IMR-90 (cell line): ENCODE measurements at regions not wholly inside any gene's neighbourhood (a gene's known extent, or its start where the extent isn't known, plus 50 kb on each side); places are given as distances from the start of the nearest gene placed in this dataset.
A peak's percentile ranks its signal among the peaks of the same experiment; 100 is the strongest.

Experiments used
- ATAC-seq: fragments of 200-7000 bp; cut with Tn5 transposase; 2 replicates; pipeline ENCODE4 v1.9.1; 2020; ENCODE audit warnings: low read depth, mild to moderate bottlenecking, moderate library complexity
- BruUV-seq: library from RNA; stranded (reverse); fragments of 400-500 nt; replicated peaks from 2 replicates; lab custom pipeline; 2021; lab: Mats Ljungman, UMichigan
- CTCF ChIA-PET: fragments of 300-600 bp; formaldehyde crosslinking; extraction: SDS; loops from one replicate; lab custom pipeline; 2021; ENCODE audit warnings: antibody characterized with exemption; lab: Yijun Ruan, JAX
- POLR2A ChIA-PET: fragments of 300-600 bp; sonication (Branson Sonifier 250); formaldehyde crosslinking; loops from one replicate; lab custom pipeline; 2022; ENCODE audit warnings: antibody characterized with exemption; ENCODE audit not compliant: unreplicated experiment; lab: Charles Lee
- DNase-seq: peaks from one replicate; pipeline ENCODE4 v3.0.0; 2013
- H2AFZ ChIP-seq: replicated peaks from 2 replicates; pipeline ENCODE3; 2013; ENCODE audit warnings: low read length, mild to moderate bottlenecking; ENCODE audit not compliant: poor library complexity
- H2AK5ac ChIP-seq: 2 replicates; pipeline ENCODE4 v1.6.1; 2013; ENCODE audit warnings: low read depth, low read length, inconsistent platforms
- H2AK9ac ChIP-seq: replicated peaks from 2 replicates; pipeline ENCODE3; 2013; ENCODE audit warnings: mild to moderate bottlenecking, low read depth, low read length, moderate library complexity; ENCODE audit not compliant: poor library complexity
- H2BK120ac ChIP-seq: 2 replicates; pipeline ENCODE4 v1.6.1; 2013; ENCODE audit warnings: low read depth, low read length, inconsistent platforms
- H2BK15ac ChIP-seq: 3 replicates; pipeline ENCODE4 v1.6.1; 2013; ENCODE audit warnings: low read depth, low read length, inconsistent platforms
- H2BK20ac ChIP-seq: 2 replicates; pipeline ENCODE4 v1.6.1; 2013; ENCODE audit warnings: low read depth, mild to moderate bottlenecking, inconsistent platforms, low read length, moderate library complexity
- H2BK5ac ChIP-seq: 2 replicates; pipeline ENCODE4 v1.6.1; 2013; ENCODE audit warnings: mild to moderate bottlenecking, low read depth, low read length, inconsistent platforms; ENCODE audit not compliant: poor library complexity, severe bottlenecking
- H3K14ac ChIP-seq: replicated peaks from 2 replicates; pipeline ENCODE4 v1.6.1; 2013; ENCODE audit warnings: low read depth, low read length, inconsistent platforms
- H3K18ac ChIP-seq: 2 replicates; pipeline ENCODE4 v1.6.1; 2013; ENCODE audit warnings: low read depth, low read length, control low read depth
- H3K23ac ChIP-seq: 2 replicates; pipeline ENCODE4 v1.6.1; 2013; ENCODE audit warnings: low read depth, low read length, inconsistent platforms
- H3K27ac ChIP-seq: 2 replicates; pipeline ENCODE4 v1.5.1; 2013; ENCODE audit warnings: mild to moderate bottlenecking, control low read depth, low read length; ENCODE audit not compliant: insufficient read depth
- H3K27me3 ChIP-seq: 2 replicates; pipeline ENCODE4 v1.6.1; 2013; ENCODE audit warnings: low read length; ENCODE audit not compliant: control insufficient read depth, insufficient read depth
- H3K36me3 ChIP-seq: 2 replicates; pipeline ENCODE4 v1.6.1; 2013; ENCODE audit warnings: low read length, mixed read lengths; ENCODE audit not compliant: control insufficient read depth, insufficient read depth
- H3K4ac ChIP-seq: 2 replicates; pipeline ENCODE4 v1.6.1; 2013; ENCODE audit warnings: low read depth, low read length, inconsistent platforms
- H3K4me1 ChIP-seq: 2 replicates; pipeline ENCODE4 v1.6.1; 2013; ENCODE audit warnings: low read length, mixed read lengths; ENCODE audit not compliant: control insufficient read depth, insufficient read depth
- H3K4me2 ChIP-seq: 2 replicates; pipeline ENCODE4 v1.6.1; 2013; ENCODE audit warnings: low read depth, mild to moderate bottlenecking, control low read depth, low read length, moderate library complexity
- H3K4me3 ChIP-seq: 2 replicates; pipeline ENCODE4 v1.5.1; 2013; ENCODE audit warnings: low read depth, mild to moderate bottlenecking, control low read depth, low read length, moderate library complexity; ENCODE audit not compliant: insufficient read depth
- H3K56ac ChIP-seq: 2 replicates; pipeline ENCODE4 v1.6.1; 2013; ENCODE audit warnings: low read length, inconsistent platforms; ENCODE audit not compliant: insufficient read depth; ENCODE audit errors: extremely low read depth
- H3K79me1 ChIP-seq, 2 experiments: 2 replicates each; pipeline ENCODE4 v1.6.1; 2013; ENCODE audit warnings: low read length in 2 of 2, inconsistent platforms in 1 of 2, low read depth in 1 of 2
- H3K9ac ChIP-seq: 2 replicates; pipeline ENCODE4 v1.6.1; 2013; ENCODE audit warnings: low read depth, low read length, control low read depth
- H3K9me1 ChIP-seq: 2 replicates; pipeline ENCODE4 v1.6.1; 2013; ENCODE audit warnings: low read length, inconsistent platforms; ENCODE audit not compliant: insufficient read depth
- H3K9me3 ChIP-seq: 2 replicates; pipeline ENCODE4 v1.6.1; 2013; ENCODE audit warnings: low read length; ENCODE audit not compliant: control insufficient read depth, insufficient read depth
- H4K20me1 ChIP-seq: 2 replicates; pipeline ENCODE4 v1.6.1; 2013; ENCODE audit warnings: low read length, inconsistent platforms; ENCODE audit not compliant: insufficient read depth
- H4K5ac ChIP-seq: 2 replicates; pipeline ENCODE4 v1.6.1; 2013; ENCODE audit warnings: mild to moderate bottlenecking, low read depth, low read length, control low read depth
- H4K8ac ChIP-seq, 2 experiments: 2 replicates each; pipeline ENCODE4 v1.6.1; 2013; ENCODE audit warnings: low read depth in 2 of 2, low read length in 2 of 2, control low read depth in 1 of 2, inconsistent platforms in 1 of 2
- H4K91ac ChIP-seq: 2 replicates; pipeline ENCODE4 v1.6.1; 2013; ENCODE audit warnings: low read depth, low read length, inconsistent platforms; ENCODE audit not compliant: insufficient read depth
- BHLHE40 ChIP-seq: fragments of 150-350 bp; IDR thresholded peaks from 2 replicates; pipeline ENCODE4 v1.6.1; 2016; ENCODE audit warnings: mild to moderate bottlenecking, low read depth, low read length
- CEBPB ChIP-seq: IDR thresholded peaks from 2 replicates; pipeline ENCODE4 v1.6.1; 2012; ENCODE audit warnings: low read depth, low read length, improper control_type of control experiment
- CHD1 ChIP-seq: IDR thresholded peaks from 2 replicates; pipeline ENCODE4 v1.6.1; 2012; ENCODE audit warnings: low read depth, low read length, improper control_type of control experiment
- FOS ChIP-seq: fragments of 150-350 bp; IDR thresholded peaks from 2 replicates; pipeline ENCODE4 v1.6.1; 2016; ENCODE audit warnings: low read depth, low read length
- MAFK ChIP-seq: IDR thresholded peaks from 2 replicates; pipeline ENCODE4 v1.6.1; 2012; ENCODE audit warnings: low read depth, low read length, improper control_type of control experiment
- MAZ ChIP-seq: IDR thresholded peaks from 2 replicates; pipeline ENCODE4 v1.6.1; 2012; ENCODE audit warnings: low read depth, mild to moderate bottlenecking, low read length, improper control_type of control experiment, moderate library complexity, borderline replicate concordance
- MXI1 ChIP-seq: IDR thresholded peaks from 2 replicates; pipeline ENCODE4 v1.6.1; 2012; ENCODE audit warnings: low read depth, mild to moderate bottlenecking, low read length, moderate library complexity, borderline replicate concordance
- NFE2L2 ChIP-seq: fragments of 150-350 bp; IDR thresholded peaks from 2 replicates; pipeline ENCODE4 v1.6.1; 2016; ENCODE audit warnings: low read depth, mild to moderate bottlenecking, low read length
- POLR2A ChIP-seq: IDR thresholded peaks from 2 replicates; pipeline ENCODE4 v1.6.1; 2012; ENCODE audit warnings: mild to moderate bottlenecking, low read depth, low read length
- RAD21 ChIP-seq: IDR thresholded peaks from 2 replicates; pipeline ENCODE4 v1.6.1; 2012; ENCODE audit warnings: low read length, improper control_type of control experiment
- RCOR1 ChIP-seq: IDR thresholded peaks from 2 replicates; pipeline ENCODE4 v1.6.1; 2012; ENCODE audit warnings: mild to moderate bottlenecking, low read length, improper control_type of control experiment; ENCODE audit not compliant: insufficient replicate concordance
- RFX5 ChIP-seq: IDR thresholded peaks from 2 replicates; pipeline ENCODE4 v1.8.0; 2012; ENCODE audit warnings: low read depth, mild to moderate bottlenecking, low read length, moderate library complexity
- SMC3 ChIP-seq: fragments of 150-350 bp; IDR thresholded peaks from 2 replicates; pipeline ENCODE4 v1.6.1; 2016; ENCODE audit warnings: low read depth, mild to moderate bottlenecking, antibody characterized with exemption, low read length, moderate library complexity
- WGBS, 2 experiments: methylation state at CpG; one replicate each; pipeline versions ENCODE4 v1.1.5 to v1.1.7; 2013; ENCODE audit warnings: missing lambda C conversion rate in 2 of 2; ENCODE audit not compliant: insufficient read length in 1 of 2; ENCODE audit errors: extremely low coverage in 2 of 2; 5-methylcytosine and 5-hydroxymethylcytosine counted together
- dilution Hi-C: fragments of 300-500 bp; cut with HindIII; formaldehyde crosslinking; loops from one replicate; pipeline ENCODE4 v1.14.3; 2018; ENCODE audit warnings: low sequenced_read_pairs; ENCODE audit not compliant: unreplicated experiment
- in situ Hi-C: fragments of 300-500 bp; cut with MboI; formaldehyde crosslinking; loops from 3 replicates; pipeline ENCODE4 v1.14.3; 2019; ENCODE audit warnings: low sequenced_read_pairs, inconsistent platforms, mixed read lengths
- intact Hi-C: fragments of 100-400 bp; cut with micrococcal nuclease; formaldehyde crosslinking; loops from 2 replicates; pipeline ENCODE4 v1.10.0; 2022
- TF ChIP-seq, protein P1 (sequence below): conservative IDR thresholded peaks from 2 replicates; pipeline ENCODE4 v1.5.1; 2012; ENCODE audit warnings: mild to moderate bottlenecking, low read depth, low read length, improper control_type of control experiment
- TF ChIP-seq, protein P2 (sequence below): fragments of 150-350 bp; IDR thresholded peaks from 2 replicates; pipeline ENCODE4 v1.6.1; 2017; ENCODE audit warnings: mild to moderate bottlenecking, antibody characterized with exemption, low read length, low read depth
- TF ChIP-seq, protein P3 (sequence below): fragments of 150-350 bp; IDR thresholded peaks from 2 replicates; pipeline ENCODE4 v1.6.1; 2016; ENCODE audit warnings: low read depth, mild to moderate bottlenecking, low read length, moderate library complexity, borderline replicate concordance

DNA sequence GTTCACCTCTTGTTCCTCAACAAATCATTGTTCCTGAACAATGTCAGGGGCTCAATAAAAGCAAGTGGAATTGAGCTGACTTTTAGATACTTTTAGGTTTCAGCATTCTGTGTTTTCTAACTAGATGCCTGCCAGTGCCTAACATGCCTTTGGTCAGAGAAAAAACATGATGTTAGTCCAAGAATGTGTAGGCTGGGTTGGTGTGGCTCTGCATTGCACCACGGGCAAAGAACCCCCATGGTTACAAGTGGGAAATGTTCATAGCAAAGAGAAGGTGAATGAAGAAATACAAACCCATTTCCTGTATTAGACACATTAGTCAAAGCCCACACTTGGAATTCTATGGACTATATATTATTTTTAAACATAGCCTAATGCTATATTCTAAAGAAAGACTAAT is 193.3 kb downstream of the TMEM200A start:
- 0 out of 2 replicates have a peak overlapping the region, but pooled peaks have one; percentile 47 for H2AK5ac ChIP-seq
- no peaks in the 10 kb centered on the region for H3K36me3 ChIP-seq
- ATAC-seq (no peak), DNase-seq (no peak)
- H3K18ac ChIP-seq = no peak overlapping the region
- H3K27ac ChIP-seq = no peak overlapping the region
- H3K79me1 ChIP-seq = no peaks in the 10 kb centered on the region
- peak overlapping the region; percentile 54 for H2BK20ac ChIP-seq
- H4K8ac ChIP-seq = no peak overlapping the region
- H3K14ac ChIP-seq = peak overlapping the region; percentile 32; the same call in 1 of the 2 replicates
- H4K91ac ChIP-seq = no peak overlapping the region
- no peak overlapping the region for H3K4me3 ChIP-seq
- no peak overlapping the region for H4K5ac ChIP-seq
- no peak for TF ChIP-seq MAFK
- TF ChIP-seq SMC3 = no peak
- no peak for TF ChIP-seq MXI1
- TF ChIP-seq RCOR1 = no peak
- TF ChIP-seq RFX5 = no peak
- TF ChIP-seq, protein P1, sequence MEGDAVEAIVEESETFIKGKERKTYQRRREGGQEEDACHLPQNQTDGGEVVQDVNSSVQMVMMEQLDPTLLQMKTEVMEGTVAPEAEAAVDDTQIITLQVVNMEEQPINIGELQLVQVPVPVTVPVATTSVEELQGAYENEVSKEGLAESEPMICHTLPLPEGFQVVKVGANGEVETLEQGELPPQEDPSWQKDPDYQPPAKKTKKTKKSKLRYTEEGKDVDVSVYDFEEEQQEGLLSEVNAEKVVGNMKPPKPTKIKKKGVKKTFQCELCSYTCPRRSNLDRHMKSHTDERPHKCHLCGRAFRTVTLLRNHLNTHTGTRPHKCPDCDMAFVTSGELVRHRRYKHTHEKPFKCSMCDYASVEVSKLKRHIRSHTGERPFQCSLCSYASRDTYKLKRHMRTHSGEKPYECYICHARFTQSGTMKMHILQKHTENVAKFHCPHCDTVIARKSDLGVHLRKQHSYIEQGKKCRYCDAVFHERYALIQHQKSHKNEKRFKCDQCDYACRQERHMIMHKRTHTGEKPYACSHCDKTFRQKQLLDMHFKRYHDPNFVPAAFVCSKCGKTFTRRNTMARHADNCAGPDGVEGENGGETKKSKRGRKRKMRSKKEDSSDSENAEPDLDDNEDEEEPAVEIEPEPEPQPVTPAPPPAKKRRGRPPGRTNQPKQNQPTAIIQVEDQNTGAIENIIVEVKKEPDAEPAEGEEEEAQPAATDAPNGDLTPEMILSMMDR = no peak
- no peak for TF ChIP-seq POLR2A
- TF ChIP-seq, protein P2, sequence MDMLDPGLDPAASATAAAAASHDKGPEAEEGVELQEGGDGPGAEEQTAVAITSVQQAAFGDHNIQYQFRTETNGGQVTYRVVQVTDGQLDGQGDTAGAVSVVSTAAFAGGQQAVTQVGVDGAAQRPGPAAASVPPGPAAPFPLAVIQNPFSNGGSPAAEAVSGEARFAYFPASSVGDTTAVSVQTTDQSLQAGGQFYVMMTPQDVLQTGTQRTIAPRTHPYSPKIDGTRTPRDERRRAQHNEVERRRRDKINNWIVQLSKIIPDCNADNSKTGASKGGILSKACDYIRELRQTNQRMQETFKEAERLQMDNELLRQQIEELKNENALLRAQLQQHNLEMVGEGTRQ = no peak
- no peak for TF ChIP-seq CEBPB
- TF ChIP-seq, protein P3, sequence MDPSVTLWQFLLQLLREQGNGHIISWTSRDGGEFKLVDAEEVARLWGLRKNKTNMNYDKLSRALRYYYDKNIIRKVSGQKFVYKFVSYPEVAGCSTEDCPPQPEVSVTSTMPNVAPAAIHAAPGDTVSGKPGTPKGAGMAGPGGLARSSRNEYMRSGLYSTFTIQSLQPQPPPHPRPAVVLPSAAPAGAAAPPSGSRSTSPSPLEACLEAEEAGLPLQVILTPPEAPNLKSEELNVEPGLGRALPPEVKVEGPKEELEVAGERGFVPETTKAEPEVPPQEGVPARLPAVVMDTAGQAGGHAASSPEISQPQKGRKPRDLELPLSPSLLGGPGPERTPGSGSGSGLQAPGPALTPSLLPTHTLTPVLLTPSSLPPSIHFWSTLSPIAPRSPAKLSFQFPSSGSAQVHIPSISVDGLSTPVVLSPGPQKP = no peak
- no peak for TF ChIP-seq CHD1
- no peak for TF ChIP-seq NFE2L2
- no peak for TF ChIP-seq MAZ
- no peak for TF ChIP-seq BHLHE40
- TF ChIP-seq FOS = no peak
- TF ChIP-seq RAD21 = no peak
- H3K9ac ChIP-seq = no peak overlapping the region
- H2AK9ac ChIP-seq = no peak overlapping the region
- in situ Hi-C loops (no loop called here), dilution Hi-C loops (no loop called here), intact Hi-C loops (no loop called here)
- H3K27me3 ChIP-seq = no peaks in the 10 kb centered on the region
- H3K23ac ChIP-seq = no peak overlapping the region
- BruUV-seq = no TSS peak
- H2BK120ac ChIP-seq = peak overlapping the region; percentile 18; the same call in 1 of the 2 replicates
- H4K20me1 ChIP-seq = no peaks in the 10 kb centered on the region
- H3K4me2 ChIP-seq = no peak overlapping the region
- no peaks in the 10 kb centered on the region for H3K9me3 ChIP-seq
- ChIA-PET POLR2A (no interaction called here), CTCF (no interaction called here)
- no peak overlapping the region for H2BK5ac ChIP-seq
- no peak overlapping the region; the same call in 2 of the 3 replicates for H2BK15ac ChIP-seq
- no peak overlapping the region for H3K4ac ChIP-seq
- peaks cover 2% of the 10 kb centered on the region; the same call in 1 of the 2 replicates for H3K4me1 ChIP-seq
- peak overlapping the region; percentile 60 for H2AFZ ChIP-seq
- H3K56ac ChIP-seq = no peak overlapping the region
- no peaks in the 10 kb centered on the region for H3K9me1 ChIP-seq
- WGBS, 2 experiments = no CpG with 5 or more reads among the region's 1 CpG
